Skeletal muscle tissue (tissue), 3 donors: ENCODE measurements at regions not wholly inside any gene's neighbourhood (a gene's known extent, or its start where the extent isn't known, plus 50 kb on each side); places are given as distances from the start of the nearest gene placed in this dataset.

Experiments used
- H3K27ac ChIP-seq: one replicate; pipeline ENCODE4 v1.7.0; 2013; ENCODE audit warnings: mild to moderate bottlenecking, low read depth, low read length, inconsistent platforms
- H3K27me3 ChIP-seq, 3 donors: one replicate each; pipeline ENCODE4 v1.7.0; 2013; ENCODE audit warnings: low read length in 3 of 3; ENCODE audit not compliant: control insufficient read depth in 3 of 3, insufficient read depth in 3 of 3
- H3K36me3 ChIP-seq, 3 donors: one replicate each; pipeline ENCODE4 v1.7.0; 2013; ENCODE audit warnings: low read length in 3 of 3; ENCODE audit not compliant: control insufficient read depth in 3 of 3, insufficient read depth in 3 of 3
- H3K4me1 ChIP-seq, 3 donors: one replicate each; pipeline ENCODE4 v1.7.0; 2013; ENCODE audit warnings: low read length in 3 of 3, mild to moderate bottlenecking in 3 of 3; ENCODE audit not compliant: control insufficient read depth in 3 of 3, insufficient read depth in 3 of 3
- H3K4me3 ChIP-seq, 3 donors: one replicate each; pipeline ENCODE4 v1.7.0; 2013; ENCODE audit warnings: low read length in 3 of 3
- H3K9ac ChIP-seq, 3 donors: one replicate each; pipeline ENCODE4 v1.7.0; 2013; ENCODE audit warnings: low read length in 3 of 3, mild to moderate bottlenecking in 3 of 3, moderate library complexity in 2 of 3, low read depth in 1 of 3
- H3K9me3 ChIP-seq, 3 donors: one replicate each; pipeline ENCODE4 v1.7.0; 2013; ENCODE audit warnings: low read length in 3 of 3; ENCODE audit not compliant: control insufficient read depth in 3 of 3
- donor health status: Osteomylitis.

GRCh38 chr17:70230850-70231640, 61.7 kb downstream of the KCNJ2 start:
- H3K27me3 ChIP-seq, result no peaks in the 10 kb centered on the region
- H3K4me1 ChIP-seq, result no peaks in the 10 kb centered on the region
- no peaks in the 10 kb centered on the region for H3K36me3 ChIP-seq
- H3K9me3 ChIP-seq, result no peaks in the 10 kb centered on the region
- H3K9ac ChIP-seq, result no peak overlapping the region
- no peak overlapping the region for H3K4me3 ChIP-seq
- H3K27ac ChIP-seq, result no peak overlapping the region

- no peaks in the 10 kb centered on the region for H3K9me3 ChIP-seq
- H3K4me3 ChIP-seq, result no peak overlapping the region
- H3K27me3 ChIP-seq, result no peaks in the 10 kb centered on the region
- H3K4me1 ChIP-seq, result no peaks in the 10 kb centered on the region
- no peak overlapping the region for H3K27ac ChIP-seq
- H3K36me3 ChIP-seq, result no peaks in the 10 kb centered on the region
- no peak overlapping the region for H3K9ac ChIP-seq
Observed at GRCh38 chr17:70232466-70232865, 63.1 kb downstream of the KCNJ2 start.

DNA sequence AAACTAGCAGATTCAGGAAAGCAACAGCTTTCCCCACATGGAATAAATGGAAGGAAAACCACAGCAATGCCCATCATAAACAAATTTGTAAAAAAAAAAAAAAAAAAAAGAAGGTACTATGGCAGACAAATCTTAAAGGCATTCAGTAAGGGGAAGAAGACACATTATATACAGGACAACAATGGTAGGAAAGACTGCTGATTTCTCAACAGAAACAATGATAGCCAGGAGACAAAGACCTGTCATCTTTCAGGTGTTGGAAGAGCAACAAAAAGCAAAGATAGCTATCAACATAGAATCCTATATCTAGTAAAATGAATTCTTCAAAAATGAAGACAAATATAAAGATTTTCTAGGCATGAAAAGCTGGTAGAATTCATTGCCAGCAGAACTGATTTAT, 65.9 kb downstream of the KCNJ2 start:
- no peaks in the 10 kb centered on the region for H3K36me3 ChIP-seq
- no peaks in the 10 kb centered on the region for H3K9me3 ChIP-seq
- no peak overlapping the region for H3K27ac ChIP-seq

GRCh38 chr17:70238228-70238627, 68.9 kb downstream of the KCNJ2 start:
- Histone ChIP-seq H3K4me3 (no peak overlapping the region), H3K27me3 (no peaks in the 10 kb centered on the region), H3K9me3 (no peaks in the 10 kb centered on the region), H3K4me1 (no peaks in the 10 kb centered on the region), H3K36me3 (no peaks in the 10 kb centered on the region), H3K9ac (no peak overlapping the region), H3K27ac (no peak overlapping the region)

More for the DNA sequence above, 65.9 kb downstream of the KCNJ2 start:
- Histone ChIP-seq H3K4me1 (no peaks in the 10 kb centered on the region), H3K4me3 (no peak overlapping the region), H3K27me3 (no peaks in the 10 kb centered on the region), H3K9ac (no peak overlapping the region)

DNA sequence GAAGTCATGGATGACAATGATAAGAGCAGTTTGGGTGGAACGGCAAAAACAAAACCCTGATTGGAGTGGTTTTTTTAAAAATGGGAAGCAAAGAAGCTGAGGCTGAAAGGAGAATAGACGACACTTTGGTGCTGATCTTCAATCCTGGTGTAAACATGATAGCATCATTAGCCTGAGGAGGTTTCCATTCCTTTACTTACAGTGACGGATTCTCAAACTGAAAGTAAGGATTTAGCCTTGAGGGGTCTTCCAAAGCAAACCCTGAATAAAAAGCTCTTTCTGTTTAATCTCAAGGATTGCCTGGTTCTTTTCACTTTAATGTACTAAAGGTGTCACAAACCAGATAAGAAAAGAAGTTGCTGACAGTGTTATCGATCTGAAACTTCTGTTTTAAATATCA, 69.3 kb downstream of the KCNJ2 start:
- no peaks in the 10 kb centered on the region for H3K4me1 ChIP-seq
- H3K27ac ChIP-seq, result no peak overlapping the region
- no peaks in the 10 kb centered on the region for H3K36me3 ChIP-seq
- H3K9ac ChIP-seq, result no peak overlapping the region
- no peaks in the 10 kb centered on the region for H3K9me3 ChIP-seq
- H3K4me3 ChIP-seq, result no peak overlapping the region
- H3K27me3 ChIP-seq, result no peaks in the 10 kb centered on the region

- Histone ChIP-seq H3K9ac (no peak overlapping the region), H3K9me3 (no peaks in the 10 kb centered on the region), H3K36me3 (no peaks in the 10 kb centered on the region), H3K27ac (no peak overlapping the region), H3K27me3 (no peaks in the 10 kb centered on the region), H3K4me1 (no peaks in the 10 kb centered on the region), H3K4me3 (no peak overlapping the region)
Observed at GRCh38 chr17:70239391-70239826, 70.1 kb downstream of the KCNJ2 start.

DNA sequence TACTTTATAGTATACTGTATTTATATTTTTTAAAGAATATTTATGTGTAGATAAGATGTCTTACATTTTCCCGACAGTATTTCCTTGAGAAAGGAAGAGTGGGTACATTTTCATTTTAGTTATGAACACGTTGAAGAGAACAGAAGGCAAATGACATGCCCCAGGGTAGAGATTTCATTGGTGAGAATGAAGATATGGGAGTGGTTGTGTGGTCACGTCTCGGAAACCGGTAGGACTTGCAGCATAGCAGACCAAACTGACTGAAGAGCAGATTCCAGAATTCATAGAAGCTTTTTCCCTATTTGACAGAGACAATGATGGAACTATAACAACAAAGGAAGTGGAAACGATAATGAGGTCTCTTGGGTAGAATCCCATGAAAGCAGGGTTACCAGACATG, 71.7 kb downstream of the KCNJ2 start:
- Histone ChIP-seq H3K4me1 (no peaks in the 10 kb centered on the region), H3K9ac (no peak overlapping the region), H3K27me3 (no peaks in the 10 kb centered on the region), H3K9me3 (no peaks in the 10 kb centered on the region), H3K4me3 (no peak overlapping the region), H3K36me3 (no peaks in the 10 kb centered on the region), H3K27ac (no peak overlapping the region)

GRCh38 chr17:70242781-70243437, 73.6 kb downstream of the KCNJ2 start:
- Histone ChIP-seq H3K4me3 (no peak overlapping the region), H3K36me3 (no peaks in the 10 kb centered on the region), H3K27ac (no peak overlapping the region), H3K9me3 (no peaks in the 10 kb centered on the region), H3K4me1 (no peaks in the 10 kb centered on the region), H3K9ac (no peak overlapping the region), H3K27me3 (no peaks in the 10 kb centered on the region)

DNA sequence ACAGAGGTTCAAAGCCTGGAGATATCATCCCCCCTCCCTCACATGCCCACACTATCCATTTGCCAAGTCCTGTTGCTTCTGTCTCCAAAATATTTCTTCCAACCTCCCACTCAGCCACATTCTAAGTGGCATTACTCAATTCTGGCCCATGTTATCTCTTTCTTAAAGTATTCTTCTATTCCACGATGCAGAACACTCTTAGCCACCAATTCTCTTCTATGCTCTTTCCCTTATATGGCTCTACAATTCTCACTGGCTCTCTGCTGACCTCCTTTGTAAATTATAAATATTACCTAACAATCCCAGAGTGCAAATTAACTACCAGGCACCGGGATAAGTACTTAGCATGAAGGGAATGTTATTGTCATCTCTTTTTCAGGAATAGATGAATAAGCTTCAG, 82.4 kb downstream of the KCNJ2 start:
- Histone ChIP-seq H3K9ac (no peak overlapping the region), H3K27me3 (no peaks in the 10 kb centered on the region), H3K4me3 (no peak overlapping the region), H3K27ac (no peak overlapping the region), H3K36me3 (no peaks in the 10 kb centered on the region), H3K4me1 (no peaks in the 10 kb centered on the region), H3K9me3 (no peaks in the 10 kb centered on the region)

GRCh38 chr17:70254735-70255460, 85.6 kb downstream of the KCNJ2 start:
- no peak overlapping the region for H3K27ac ChIP-seq
- no peaks in the 10 kb centered on the region for H3K9me3 ChIP-seq
- H3K36me3 ChIP-seq, result no peaks in the 10 kb centered on the region
- H3K27me3 ChIP-seq, result no peaks in the 10 kb centered on the region
- no peak overlapping the region for H3K4me3 ChIP-seq
- no peak overlapping the region for H3K9ac ChIP-seq
- H3K4me1 ChIP-seq, result no peaks in the 10 kb centered on the region
